Fibroblast of lung (primary cell): ENCODE measurements at regions not wholly inside any gene's neighbourhood (a gene's known extent, or its start where the extent isn't known, plus 50 kb on each side); places are given as distances from the start of the nearest gene placed in this dataset.

Source experiments
- CTCF ChIP-seq, 2 donors: IDR thresholded peaks in 1 of 2; conservative IDR thresholded peaks in 1 of 2; 1 replicate in 1 of 2; 2 replicates in 1 of 2; pipeline ENCODE4 v1.5.1; 2011 to 2012; ENCODE audit warnings: low read length in 2 of 2, control low read depth in 1 of 2, inconsistent platforms in 1 of 2, low read depth in 1 of 2, mild to moderate bottlenecking in 1 of 2
- EZH2 ChIP-seq: IDR thresholded peaks from 2 replicates; pipeline ENCODE4 v1.5.1; 2012; ENCODE audit warnings: low read length, control low read depth, mild to moderate bottlenecking; ENCODE audit errors: missing control alignments

- no peak for TF ChIP-seq CTCF (conservative IDR thresholded peaks at IDR 0.05 in 1 of 2, IDR thresholded peaks at IDR 0.05 in 1 of 2; ENCODE audit: low read depth in 1 of 2, low read length in 2 of 2)
- TF ChIP-seq EZH2 = no peak
Measured at GRCh38 chr2:212831671-212832199, 293.1 kb upstream of the ERBB4 start.
